PC-3 (cell line): ENCODE measurements at regions not wholly inside any gene's neighbourhood (a gene's known extent, or its start where the extent isn't known, plus 50 kb on each side); places are given as distances from the start of the nearest gene placed in this dataset.

Experiments used
- EZH2 ChIP-seq: fragments of 300-600 bp; sonication (generic); IDR thresholded peaks from one replicate; pipeline ENCODE4 v1.6.1; 2017; ENCODE audit warnings: antibody characterized with exemption, mild to moderate bottlenecking, low read length; ENCODE audit not compliant: unreplicated experiment
- EZH2phosphoT487 ChIP-seq: fragments of 300-600 bp; sonication (generic); IDR thresholded peaks from 2 replicates; pipeline ENCODE4 v1.6.1; 2018; ENCODE audit warnings: mild to moderate bottlenecking, antibody characterized with exemption, low read length, borderline replicate concordance
- TF ChIP-seq, protein P1 (sequence below): fragments of 300-600 bp; sonication (generic); conservative IDR thresholded peaks from 2 replicates; pipeline ENCODE4 v1.5.1; 2017; ENCODE audit warnings: antibody characterized with exemption, low read depth, mild to moderate bottlenecking, low read length

GRCh38 chr3:5796541-5796940 is 609.0 kb downstream of the EDEM1 start:
- TF ChIP-seq, protein P1, sequence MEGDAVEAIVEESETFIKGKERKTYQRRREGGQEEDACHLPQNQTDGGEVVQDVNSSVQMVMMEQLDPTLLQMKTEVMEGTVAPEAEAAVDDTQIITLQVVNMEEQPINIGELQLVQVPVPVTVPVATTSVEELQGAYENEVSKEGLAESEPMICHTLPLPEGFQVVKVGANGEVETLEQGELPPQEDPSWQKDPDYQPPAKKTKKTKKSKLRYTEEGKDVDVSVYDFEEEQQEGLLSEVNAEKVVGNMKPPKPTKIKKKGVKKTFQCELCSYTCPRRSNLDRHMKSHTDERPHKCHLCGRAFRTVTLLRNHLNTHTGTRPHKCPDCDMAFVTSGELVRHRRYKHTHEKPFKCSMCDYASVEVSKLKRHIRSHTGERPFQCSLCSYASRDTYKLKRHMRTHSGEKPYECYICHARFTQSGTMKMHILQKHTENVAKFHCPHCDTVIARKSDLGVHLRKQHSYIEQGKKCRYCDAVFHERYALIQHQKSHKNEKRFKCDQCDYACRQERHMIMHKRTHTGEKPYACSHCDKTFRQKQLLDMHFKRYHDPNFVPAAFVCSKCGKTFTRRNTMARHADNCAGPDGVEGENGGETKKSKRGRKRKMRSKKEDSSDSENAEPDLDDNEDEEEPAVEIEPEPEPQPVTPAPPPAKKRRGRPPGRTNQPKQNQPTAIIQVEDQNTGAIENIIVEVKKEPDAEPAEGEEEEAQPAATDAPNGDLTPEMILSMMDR, result no peak
- TF ChIP-seq EZH2 (no peak), EZH2phosphoT487 (no peak)
